AG09309 (cell line): ENCODE measurements at regions not wholly inside any gene's neighbourhood (a gene's known extent, or its start where the extent isn't known, plus 50 kb on each side); places are given as distances from the start of the nearest gene placed in this dataset.
"Not testable (repeated sequence)": the region's sequence is repeated elsewhere in the genome, so short reads cannot be mapped to it uniquely, and the experiment has no call there.

Experiments used
- DNase-seq: peaks from one replicate; pipeline ENCODE4 v3.0.0-alpha.2; 2010; ENCODE audit warnings: low read depth
- H3K4me3 ChIP-seq: 2 replicates; pipeline ENCODE4 v1.5.1; 2011; ENCODE audit warnings: mild to moderate bottlenecking, low read depth, low read length, moderate library complexity; ENCODE audit not compliant: control insufficient read depth
- CTCF ChIP-seq: IDR thresholded peaks from 2 replicates; pipeline ENCODE4 v1.5.1; 2011; ENCODE audit warnings: mild to moderate bottlenecking, low read depth, low read length, inconsistent platforms; ENCODE audit not compliant: insufficient read depth, control insufficient read depth; ENCODE audit errors: missing control alignments

GRCh38 chr3:127045435-127046045 is 62.6 kb downstream of the PLXNA1 start:
- H3K4me3 ChIP-seq = no peak overlapping the region
- TF ChIP-seq CTCF = no peak
- DNase-seq = no peak

- not testable (repeated sequence) for DNase-seq, H3K4me3 ChIP-seq
Observed at GRCh38 chr3:127046690-127047089, 63.8 kb downstream of the PLXNA1 start.

- no peak for TF ChIP-seq CTCF
- DNase-seq = no peak
Observed at GRCh38 chr3:127049393-127049792, 66.5 kb downstream of the PLXNA1 start.

GRCh38 chr3:127050733-127051132 is 67.8 kb downstream of the PLXNA1 start:
- no peak overlapping the region for H3K4me3 ChIP-seq
- TF ChIP-seq CTCF = no peak
- DNase-seq = no peak

More at GRCh38 chr3:127049393-127049792, 66.5 kb downstream of the PLXNA1 start:
- no peak overlapping the region for H3K4me3 ChIP-seq

GRCh38 chr3:127052121-127052561 is 69.2 kb downstream of the PLXNA1 start:
- H3K4me3 ChIP-seq = no peak overlapping the region
- DNase-seq = no peak
- TF ChIP-seq CTCF = no peak

GRCh38 chr3:127053026-127053425 is 70.1 kb downstream of the PLXNA1 start:
- no peak for DNase-seq
- no peak overlapping the region for H3K4me3 ChIP-seq
- no peak for TF ChIP-seq CTCF

GRCh38 chr3:127053450-127053849 is 70.5 kb downstream of the PLXNA1 start:
- DNase-seq = no peak
- no peak overlapping the region for H3K4me3 ChIP-seq
- TF ChIP-seq CTCF = no peak
